Endothelial cell (in vitro differentiated cells): ENCODE measurements at regions not wholly inside any gene's neighbourhood (a gene's known extent, or its start where the extent isn't known, plus 50 kb on each side); places are given as distances from the start of the nearest gene placed in this dataset.

Experiments used
- DNase-seq: peaks from one replicate; pipeline ENCODE4 v3.0.0; 2021; ENCODE audit warnings: low spot score
- H3K27ac Mint-ChIP-seq: one replicate; pipeline ENCODE4 v1.8.0; 2021; ENCODE audit warnings: mixed read lengths, inconsistent platforms; ENCODE audit not compliant: unreplicated experiment
- H3K27me3 Mint-ChIP-seq: one replicate; pipeline ENCODE4 v1.8.0; 2021; ENCODE audit warnings: mild to moderate bottlenecking, moderate library complexity, mixed read lengths, inconsistent platforms; ENCODE audit not compliant: unreplicated experiment
- H3K36me3 Mint-ChIP-seq: one replicate; pipeline ENCODE4 v1.8.0; 2021; ENCODE audit warnings: mild to moderate bottlenecking, low read depth, mixed read lengths, inconsistent platforms; ENCODE audit not compliant: unreplicated experiment
- H3K4me1 Mint-ChIP-seq: one replicate; pipeline ENCODE4 v1.8.0; 2021; ENCODE audit warnings: mild to moderate bottlenecking, mixed read lengths, inconsistent platforms; ENCODE audit not compliant: unreplicated experiment
- H3K4me3 Mint-ChIP-seq: one replicate; pipeline ENCODE4 v1.8.0; 2021; ENCODE audit warnings: mild to moderate bottlenecking, mixed read lengths, inconsistent platforms; ENCODE audit not compliant: unreplicated experiment
- H3K9me3 Mint-ChIP-seq: one replicate; pipeline ENCODE4 v1.8.0; 2021; ENCODE audit warnings: mixed read lengths, inconsistent platforms; ENCODE audit not compliant: unreplicated experiment
- CTCF ChIP-seq: fragments of 200-600 bp; sonication (generic); IDR thresholded peaks from one replicate; pipeline ENCODE4 v1.5.0; 2021; ENCODE audit warnings: antibody characterized with exemption; ENCODE audit not compliant: unreplicated experiment

GRCh38 chr11:39809833-39810232 is 1649.6 kb downstream of the LRRC4C start:
- TF ChIP-seq CTCF, result no peak
- Mint-ChIP-seq H3K27me3 (no peaks in the 10 kb centered on the region), H3K4me1 (no peaks in the 10 kb centered on the region), H3K9me3 (peaks cover 8% of the 10 kb centered on the region), H3K36me3 (no peaks in the 10 kb centered on the region), H3K27ac (no peak overlapping the region), H3K4me3 (no peak overlapping the region)
- DNase-seq, result no peak

GRCh38 chr11:39807904-39808303 is 1651.5 kb downstream of the LRRC4C start:
- no peak for TF ChIP-seq CTCF
- Mint-ChIP-seq H3K36me3 (no peaks in the 10 kb centered on the region), H3K27ac (no peak overlapping the region), H3K4me1 (no peaks in the 10 kb centered on the region), H3K9me3 (peaks cover 6% of the 10 kb centered on the region), H3K4me3 (no peak overlapping the region), H3K27me3 (no peaks in the 10 kb centered on the region)
- no peak for DNase-seq

GRCh38 chr11:39806652-39807051 is 1652.8 kb downstream of the LRRC4C start:
- no peaks in the 10 kb centered on the region for H3K9me3 Mint-ChIP-seq
- H3K27ac Mint-ChIP-seq, result no peak overlapping the region
- no peaks in the 10 kb centered on the region for H3K36me3 Mint-ChIP-seq
- no peak for DNase-seq
- no peak for TF ChIP-seq CTCF
- H3K4me3 Mint-ChIP-seq, result no peak overlapping the region
- H3K4me1 Mint-ChIP-seq, result no peaks in the 10 kb centered on the region
- H3K27me3 Mint-ChIP-seq, result no peaks in the 10 kb centered on the region

- H3K4me1 Mint-ChIP-seq, result peaks cover 2% of the 10 kb centered on the region
- no peak overlapping the region for H3K4me3 Mint-ChIP-seq
- no peaks in the 10 kb centered on the region for H3K9me3 Mint-ChIP-seq
- no peak overlapping the region for H3K27ac Mint-ChIP-seq
- H3K27me3 Mint-ChIP-seq, result no peaks in the 10 kb centered on the region
- no peak for DNase-seq
- no peaks in the 10 kb centered on the region for H3K36me3 Mint-ChIP-seq
- TF ChIP-seq CTCF, result no peak
Measured at GRCh38 chr11:39804271-39804670, 1655.2 kb downstream of the LRRC4C start.

DNA sequence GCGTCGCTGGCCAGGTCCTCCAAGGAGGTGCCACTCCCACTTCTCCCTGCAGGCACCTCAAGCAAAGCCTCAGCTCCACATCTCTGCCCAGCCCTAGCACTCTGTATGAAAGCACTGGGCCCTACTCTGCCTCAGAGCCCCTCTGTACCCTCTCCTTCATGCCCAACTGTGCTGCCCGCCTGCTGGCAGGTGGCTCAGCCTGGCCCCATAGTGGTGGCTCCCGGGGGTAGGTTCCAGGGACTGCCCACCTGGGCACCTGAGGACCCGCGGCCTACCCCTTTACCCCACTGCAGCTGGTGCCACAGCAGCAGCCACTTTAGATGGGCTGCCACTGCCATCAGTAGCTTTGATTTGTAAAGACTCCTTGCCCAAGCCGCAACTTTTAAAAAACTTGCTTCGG is 1672.8 kb downstream of the LRRC4C start:
- no peak overlapping the region for H3K27ac Mint-ChIP-seq
- H3K4me1 Mint-ChIP-seq, result no peaks in the 10 kb centered on the region
- H3K4me3 Mint-ChIP-seq, result no peak overlapping the region

More for the DNA sequence above, 1672.8 kb downstream of the LRRC4C start:
- TF ChIP-seq CTCF, result no peak
- no peaks in the 10 kb centered on the region for H3K9me3 Mint-ChIP-seq
- no peak for DNase-seq
- H3K36me3 Mint-ChIP-seq, result no peaks in the 10 kb centered on the region
- H3K27me3 Mint-ChIP-seq, result peaks cover 3% of the 10 kb centered on the region
